ENCODE measurements at regions not wholly inside any gene's neighbourhood (a gene's known extent, or its start where the extent isn't known, plus 50 kb on each side); places are given as distances from the start of the nearest gene placed in this dataset.
"Not testable (repeated sequence)": the region's sequence is repeated elsewhere in the genome, so short reads cannot be mapped to it uniquely, and the experiment has no call there.

GRCh38 chr2:61620244-61621159 lies 82.3 kb upstream of the XPO1 start:
- no peak for DNase-seq

- DNase-seq = no peak
These were observed 81.4 kb upstream of the XPO1 start for GRCh38 chr2:61619561-61619960.

GRCh38 chr2:61617610-61618009 lies 79.5 kb upstream of the XPO1 start:
- DNase-seq = no peak

- DNase-seq = no peak
These were observed 67.1 kb upstream of the XPO1 start for GRCh38 chr2:61605245-61605644.

GRCh38 chr2:61604433-61604832 lies 66.3 kb upstream of the XPO1 start:
- DNase-seq = no peak

- not testable (repeated sequence) for DNase-seq
These were observed 60.5 kb upstream of the XPO1 start for GRCh38 chr2:61598515-61599156.

GRCh38 chr2:61597300-61598289 lies 59.4 kb upstream of the XPO1 start:
- no peak for DNase-seq

- DNase-seq = not testable (repeated sequence)
These were observed 56.0 kb upstream of the XPO1 start for GRCh38 chr2:61594201-61594600.

GRCh38 chr2:61593648-61594047 lies 55.5 kb upstream of the XPO1 start:
- DNase-seq = not testable (repeated sequence)

- no peak for DNase-seq
These were observed 52.1 kb upstream of the XPO1 start for GRCh38 chr2:61590214-61590613.

- no peak for DNase-seq
These were observed 50.4 kb upstream of the XPO1 start for GRCh38 chr2:61588566-61588965.

Data from NCI-H187 treated with DMSO at 0.1 percent for 48 hours (cell line).